ENCODE measurements at regions not wholly inside any gene's neighbourhood (a gene's known extent, or its start where the extent isn't known, plus 50 kb on each side); places are given as distances from the start of the nearest gene placed in this dataset.
"Not testable (repeated sequence)": the region's sequence is repeated elsewhere in the genome, so short reads cannot be mapped to it uniquely, and the experiment has no call there.

DNA sequence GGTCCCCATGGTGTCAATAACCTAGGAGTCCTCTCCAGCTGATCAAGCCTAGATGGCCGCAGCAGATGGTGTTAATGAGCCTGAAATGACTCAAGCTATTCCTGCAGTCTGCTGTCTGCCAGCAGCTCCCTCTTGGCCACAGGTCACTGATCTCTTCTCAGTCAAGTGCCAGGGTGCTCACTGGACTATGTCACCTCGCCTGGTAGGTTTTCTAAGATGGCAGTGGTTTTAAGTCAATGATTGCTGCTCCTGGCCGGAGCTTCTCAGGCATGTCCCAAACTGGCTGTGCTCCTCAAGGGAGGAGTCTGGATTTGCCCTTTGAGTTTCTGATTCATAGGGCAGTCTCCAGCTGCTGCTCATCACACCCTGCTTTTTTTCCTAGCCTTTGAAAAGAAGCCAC lies 58.6 kb upstream of the SHISA6 start:
- Histone ChIP-seq H3K4me3 (ENCODE audit: low read length) (no peak overlapping the region), H3K4me1 (ENCODE audit: insufficient read depth, low read length) (no peaks in the 10 kb centered on the region), H3K36me3 (ENCODE audit: insufficient read depth, low read depth, low read length) (no peaks in the 10 kb centered on the region)

DNA sequence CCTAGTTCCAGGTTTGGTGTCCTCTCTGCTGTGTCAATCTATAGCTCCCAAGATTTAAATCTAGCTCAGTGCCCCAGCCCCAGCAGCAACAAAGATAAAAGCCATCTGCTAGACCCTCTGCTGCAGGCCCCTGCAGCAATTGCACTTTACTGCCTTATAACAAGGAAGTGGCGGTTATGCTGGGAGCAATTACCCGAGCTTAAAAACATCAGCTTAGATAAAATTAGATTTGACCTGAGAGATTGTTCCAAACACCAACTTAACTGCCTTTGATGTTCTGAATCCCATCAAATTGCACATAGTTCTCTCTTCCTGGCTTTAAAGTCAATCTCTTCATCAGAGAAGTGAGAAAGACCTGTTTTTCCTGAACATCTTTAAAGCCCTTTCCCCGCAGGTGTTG lies 62.4 kb upstream of the SHISA6 start:
- H3K36me3 ChIP-seq (ENCODE audit: insufficient read depth, low read depth, low read length), result no peaks in the 10 kb centered on the region
- no peak overlapping the region for H3K9ac ChIP-seq (ENCODE audit: low read depth, low read length)
- no peaks in the 10 kb centered on the region for H3K9me3 ChIP-seq (ENCODE audit: insufficient read depth, low read depth, low read length)
- no peaks in the 10 kb centered on the region for H3K27me3 ChIP-seq (ENCODE audit: insufficient read depth, low read length)
- no peak overlapping the region for H3K27ac ChIP-seq (ENCODE audit: low read length)
- H3K4me1 ChIP-seq (ENCODE audit: insufficient read depth, low read length), result 0 out of 2 replicates have a peak, but pooled peaks cover 3% of the 10 kb centered on the region
- no peak overlapping the region for H3K4me3 ChIP-seq (ENCODE audit: low read length)

More for the DNA sequence above, 58.6 kb upstream of the SHISA6 start:
- H3K27me3 ChIP-seq (ENCODE audit: insufficient read depth, low read length), result no peaks in the 10 kb centered on the region
- H3K9ac ChIP-seq (ENCODE audit: low read depth, low read length), result no peak overlapping the region
- H3K27ac ChIP-seq (ENCODE audit: low read length), result no peak overlapping the region
- no peaks in the 10 kb centered on the region for H3K9me3 ChIP-seq (ENCODE audit: insufficient read depth, low read depth, low read length)

DNA sequence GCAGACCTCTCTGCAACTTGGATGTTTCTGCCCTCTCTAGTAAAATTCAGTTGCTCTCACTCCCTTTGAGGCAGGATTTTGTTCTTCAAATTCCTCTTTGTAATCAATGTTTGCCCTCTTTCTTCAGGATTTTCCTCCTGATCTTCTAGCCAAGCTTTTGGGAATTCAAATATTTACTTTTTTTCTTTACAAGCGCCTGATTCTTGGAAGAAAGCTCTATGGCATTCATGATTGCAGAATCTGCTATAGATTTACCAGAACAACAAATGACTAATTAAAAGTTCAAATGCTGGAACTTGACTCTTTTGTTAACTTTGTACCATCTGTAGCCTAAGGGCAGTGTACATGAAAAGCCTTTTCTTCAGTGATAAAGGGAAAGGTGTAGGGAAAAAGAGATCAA lies 63.7 kb upstream of the SHISA6 start:
- Histone ChIP-seq H3K27ac (ENCODE audit: low read length) (no peak overlapping the region), H3K9ac (ENCODE audit: low read depth, low read length) (no peak overlapping the region), H3K4me3 (ENCODE audit: low read length) (no peak overlapping the region), H3K27me3 (ENCODE audit: insufficient read depth, low read length) (no peaks in the 10 kb centered on the region), H3K9me3 (ENCODE audit: insufficient read depth, low read depth, low read length) (no peaks in the 10 kb centered on the region), H3K36me3 (ENCODE audit: insufficient read depth, low read depth, low read length) (no peaks in the 10 kb centered on the region), H3K4me1 (ENCODE audit: insufficient read depth, low read length) (0 out of 2 replicates have a peak, but pooled peaks cover 3% of the 10 kb centered on the region)

DNA sequence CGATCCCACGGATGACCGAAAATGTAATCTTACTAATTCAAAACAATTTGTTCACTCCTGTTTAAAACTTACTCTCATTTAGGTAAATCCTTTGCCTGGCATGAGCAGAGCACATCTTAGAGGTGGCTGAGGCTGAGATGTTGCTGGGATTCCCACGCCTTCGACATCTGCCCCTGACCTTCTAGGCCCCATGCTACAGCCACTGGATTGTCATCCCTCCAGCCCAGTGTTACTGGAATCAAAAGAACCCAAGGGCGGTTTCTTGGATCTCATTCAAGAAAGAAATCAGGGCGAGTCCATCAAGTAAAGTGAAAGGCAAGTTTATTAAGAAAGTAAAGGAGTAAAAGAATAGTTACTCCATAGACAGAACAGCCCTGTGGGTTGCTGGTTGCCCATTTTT lies 64.5 kb upstream of the SHISA6 start:
- no peak overlapping the region for H3K9ac ChIP-seq (ENCODE audit: low read depth, low read length)
- H3K27me3 ChIP-seq (ENCODE audit: insufficient read depth, low read length), result no peaks in the 10 kb centered on the region
- H3K4me3 ChIP-seq (ENCODE audit: low read length), result no peak overlapping the region
- no peaks in the 10 kb centered on the region for H3K36me3 ChIP-seq (ENCODE audit: insufficient read depth, low read depth, low read length)
- H3K9me3 ChIP-seq (ENCODE audit: insufficient read depth, low read depth, low read length), result no peaks in the 10 kb centered on the region
- H3K4me1 ChIP-seq (ENCODE audit: insufficient read depth, low read length), result 0 out of 2 replicates have a peak, but pooled peaks cover 3% of the 10 kb centered on the region
- no peak overlapping the region for H3K27ac ChIP-seq (ENCODE audit: low read length)

DNA sequence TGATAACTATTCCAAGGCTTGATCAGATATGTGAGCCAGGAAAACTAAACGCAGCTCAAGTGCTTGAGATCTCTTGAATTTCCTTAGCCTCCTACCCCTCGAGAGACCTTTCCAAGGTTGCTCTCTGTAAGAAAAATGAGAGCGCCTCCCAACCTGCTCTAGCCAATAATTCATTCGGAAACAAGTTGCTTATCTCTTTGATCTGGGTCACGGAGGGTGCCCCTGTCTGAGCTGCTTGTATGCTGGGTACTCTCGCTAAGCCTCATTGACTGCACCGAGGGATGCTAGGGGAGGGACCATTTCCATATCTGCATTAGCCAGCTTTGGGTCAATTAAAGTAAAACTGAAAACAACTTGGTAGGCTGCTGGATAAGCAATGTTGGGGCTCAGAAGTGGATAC lies 70.1 kb upstream of the SHISA6 start:
- H3K4me3 ChIP-seq (ENCODE audit: low read length), result no peak overlapping the region
- H3K9ac ChIP-seq (ENCODE audit: low read depth, low read length), result no peak overlapping the region
- no peak overlapping the region for H3K27ac ChIP-seq (ENCODE audit: low read length)
- no peaks in the 10 kb centered on the region for H3K36me3 ChIP-seq (ENCODE audit: insufficient read depth, low read depth, low read length)
- H3K9me3 ChIP-seq (ENCODE audit: insufficient read depth, low read depth, low read length), result no peaks in the 10 kb centered on the region
- H3K4me1 ChIP-seq (ENCODE audit: insufficient read depth, low read length), result 0 out of 2 replicates have a peak, but pooled peaks cover 3% of the 10 kb centered on the region
- no peaks in the 10 kb centered on the region for H3K27me3 ChIP-seq (ENCODE audit: insufficient read depth, low read length)

DNA sequence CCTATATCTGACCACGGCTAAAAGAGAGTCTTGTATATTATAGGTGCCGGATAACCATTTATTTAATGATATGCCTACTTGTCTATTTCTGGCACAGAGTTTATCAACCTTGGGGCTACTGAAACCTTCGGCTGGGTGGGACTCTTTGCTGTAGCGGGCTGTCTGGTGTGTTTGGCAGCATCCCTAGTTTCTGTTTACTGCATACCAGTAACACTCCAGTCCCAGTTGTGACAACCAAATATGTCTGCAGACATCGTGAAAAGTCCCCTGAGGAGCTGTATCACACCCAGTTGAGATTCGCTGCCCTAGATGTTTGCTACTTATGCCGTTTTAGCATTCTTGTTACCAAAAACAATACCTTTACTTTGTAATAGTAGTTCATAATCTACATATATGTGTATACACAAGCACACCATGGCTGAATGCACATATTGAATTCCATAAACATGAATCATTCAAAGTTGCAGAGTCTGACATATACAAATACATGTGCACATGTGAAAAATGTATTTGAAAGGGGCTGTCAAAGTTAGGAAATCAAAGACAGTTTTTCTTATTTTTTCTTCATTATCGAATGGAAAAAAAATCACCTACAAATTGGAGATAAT lies 89.1 kb upstream of the SHISA6 start:
- no peak overlapping the region for H3K9ac ChIP-seq (ENCODE audit: low read depth, low read length)
- H3K27me3 ChIP-seq (ENCODE audit: insufficient read depth, low read length), result no peaks in the 10 kb centered on the region
- H3K4me1 ChIP-seq (ENCODE audit: insufficient read depth, low read length), result no peaks in the 10 kb centered on the region; the same call in 1 of the 2 replicates
- no peak overlapping the region for H3K27ac ChIP-seq (ENCODE audit: low read length)
- no peaks in the 10 kb centered on the region for H3K9me3 ChIP-seq (ENCODE audit: insufficient read depth, low read depth, low read length)
- no peak overlapping the region for H3K4me3 ChIP-seq (ENCODE audit: low read length)
- H3K36me3 ChIP-seq (ENCODE audit: insufficient read depth, low read depth, low read length), result no peaks in the 10 kb centered on the region

DNA sequence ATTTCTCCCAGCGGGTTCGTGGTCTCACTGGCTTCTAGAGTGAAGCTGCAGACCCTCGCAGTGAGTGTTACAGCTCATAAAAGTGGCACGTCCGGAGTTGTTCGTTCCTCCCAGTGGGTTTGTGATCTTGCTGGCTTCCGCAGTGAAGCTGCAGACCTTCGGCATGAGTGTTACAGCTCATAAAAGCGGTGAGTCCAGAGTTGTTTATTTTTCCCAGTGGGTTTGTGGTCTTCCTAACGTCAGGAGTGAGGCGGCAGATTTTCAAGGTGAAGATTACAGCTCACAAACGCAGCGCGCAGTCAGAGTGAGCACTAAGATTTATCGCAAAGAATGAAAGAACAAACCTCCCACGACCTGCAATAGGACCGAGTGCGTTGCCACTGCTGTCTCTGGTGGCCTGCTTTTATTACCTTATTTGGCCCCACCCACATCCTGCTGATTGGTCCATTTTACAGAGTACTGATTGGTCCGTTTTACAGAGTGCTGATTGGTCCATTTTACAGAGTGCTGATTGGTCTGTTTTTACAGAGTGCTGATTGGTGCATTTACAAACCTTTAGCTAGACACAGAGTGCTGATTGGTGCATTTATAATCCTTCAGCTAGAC lies 90.0 kb upstream of the SHISA6 start:
- not testable (repeated sequence) for H3K4me1 ChIP-seq (ENCODE audit: insufficient read depth, low read length); H3K9ac ChIP-seq (ENCODE audit: low read depth, low read length); H3K36me3 ChIP-seq (ENCODE audit: insufficient read depth, low read depth, low read length); H3K27me3 ChIP-seq (ENCODE audit: insufficient read depth, low read length); H3K4me3 ChIP-seq (ENCODE audit: low read length); H3K9me3 ChIP-seq (ENCODE audit: insufficient read depth, low read depth, low read length); H3K27ac ChIP-seq (ENCODE audit: low read length)

DNA sequence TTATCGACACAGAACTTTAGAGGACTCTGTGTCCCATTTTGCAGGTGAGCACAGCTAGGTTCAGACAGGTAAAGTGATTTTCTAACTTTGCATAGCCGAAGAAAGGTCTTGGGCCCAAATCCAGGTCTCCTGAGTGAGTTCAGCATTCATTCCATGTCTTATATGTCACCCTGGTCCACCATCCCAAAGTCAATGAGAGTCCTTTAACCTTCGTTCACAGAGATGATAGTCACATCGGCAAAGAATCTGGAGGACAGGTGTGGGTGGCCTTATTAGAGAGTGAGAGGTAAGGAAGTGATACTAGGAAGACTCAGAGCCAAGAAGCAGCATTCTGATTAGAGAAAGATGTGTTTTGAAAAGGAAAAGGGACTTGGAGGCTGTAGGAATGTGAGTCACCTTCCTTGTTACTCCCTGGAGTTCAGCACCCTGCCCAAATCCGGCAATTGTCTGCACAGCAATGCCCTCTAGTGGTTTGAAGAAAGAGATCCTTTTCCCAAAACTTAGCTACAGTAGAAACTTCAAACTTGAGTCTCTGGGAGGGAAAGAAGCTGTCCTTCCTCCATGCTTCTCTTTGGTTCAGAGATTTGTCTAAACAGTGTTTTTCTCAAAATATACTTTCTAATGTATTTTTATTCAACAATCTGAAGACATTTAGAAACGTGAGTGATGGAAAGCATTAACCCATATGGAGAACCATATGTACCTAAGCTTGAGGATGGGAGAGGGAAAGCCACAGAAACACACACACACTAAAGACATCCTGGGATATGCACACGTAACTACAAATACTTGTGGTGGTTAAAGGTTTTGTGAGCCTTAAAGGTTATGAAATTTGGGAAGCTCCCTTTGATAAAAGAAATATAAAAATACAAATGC lies 96.4 kb upstream of the SHISA6 start:
- no peaks in the 10 kb centered on the region for H3K27me3 ChIP-seq (ENCODE audit: insufficient read depth, low read length)
- H3K9me3 ChIP-seq (ENCODE audit: insufficient read depth, low read depth, low read length), result no peaks in the 10 kb centered on the region
- no peaks in the 10 kb centered on the region for H3K36me3 ChIP-seq (ENCODE audit: insufficient read depth, low read depth, low read length)
- H3K27ac ChIP-seq (ENCODE audit: low read length), result no peak overlapping the region
- no peak overlapping the region for H3K9ac ChIP-seq (ENCODE audit: low read depth, low read length)
- no peaks in the 10 kb centered on the region for H3K4me1 ChIP-seq (ENCODE audit: insufficient read depth, low read length)
- H3K4me3 ChIP-seq (ENCODE audit: low read length), result no peak overlapping the region

DNA sequence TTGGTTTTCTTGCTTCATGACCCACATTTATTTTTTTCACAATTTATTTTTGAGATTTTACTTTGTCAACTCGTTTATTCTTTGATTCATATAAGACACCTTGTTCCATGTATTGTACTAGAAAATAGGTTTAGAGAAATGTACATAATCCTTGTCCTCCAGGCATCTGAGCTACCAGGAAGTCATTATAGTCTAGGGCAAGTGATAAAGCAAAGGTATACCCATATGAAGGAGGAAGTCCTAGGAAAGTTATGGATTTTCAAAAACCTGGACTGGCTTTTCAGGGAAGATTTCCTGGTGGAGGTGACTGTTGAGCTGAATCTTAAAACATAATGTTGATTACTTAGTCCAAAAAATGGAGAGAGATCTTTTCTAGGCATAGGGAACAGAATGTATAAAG lies 98.8 kb upstream of the SHISA6 start:
- no peaks in the 10 kb centered on the region for H3K9me3 ChIP-seq (ENCODE audit: insufficient read depth, low read depth, low read length)
- no peaks in the 10 kb centered on the region for H3K36me3 ChIP-seq (ENCODE audit: insufficient read depth, low read depth, low read length)
- no peaks in the 10 kb centered on the region for H3K4me1 ChIP-seq (ENCODE audit: insufficient read depth, low read length)
- H3K4me3 ChIP-seq (ENCODE audit: low read length), result no peak overlapping the region
- H3K27me3 ChIP-seq (ENCODE audit: insufficient read depth, low read length), result no peaks in the 10 kb centered on the region
- H3K9ac ChIP-seq (ENCODE audit: low read depth, low read length), result no peak overlapping the region
- no peak overlapping the region for H3K27ac ChIP-seq (ENCODE audit: low read length)

DNA sequence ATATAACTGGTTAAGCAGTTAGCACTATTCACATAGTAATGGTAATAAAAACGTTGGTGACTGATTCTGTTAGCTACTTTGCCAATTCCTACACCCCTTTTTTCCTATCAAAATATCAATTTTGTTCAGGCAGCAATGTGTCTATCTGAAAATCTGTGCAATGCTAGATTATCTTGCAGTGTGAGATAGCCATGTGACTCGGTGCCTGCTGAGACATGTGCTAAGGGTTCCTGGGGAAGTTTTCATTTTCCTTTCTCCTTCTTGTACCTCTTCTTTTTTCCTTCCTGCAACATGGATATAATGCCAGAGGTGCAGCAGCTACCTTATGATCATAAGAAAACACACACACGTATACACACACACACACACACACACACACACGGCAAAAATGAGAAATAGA lies 100.5 kb upstream of the SHISA6 start:
- Histone ChIP-seq H3K9ac (ENCODE audit: low read depth, low read length) (no peak overlapping the region), H3K27ac (ENCODE audit: low read length) (no peak overlapping the region), H3K36me3 (ENCODE audit: insufficient read depth, low read depth, low read length) (no peaks in the 10 kb centered on the region), H3K27me3 (ENCODE audit: insufficient read depth, low read length) (no peaks in the 10 kb centered on the region), H3K4me3 (ENCODE audit: low read length) (no peak overlapping the region), H3K9me3 (ENCODE audit: insufficient read depth, low read depth, low read length) (no peaks in the 10 kb centered on the region), H3K4me1 (ENCODE audit: insufficient read depth, low read length) (no peaks in the 10 kb centered on the region)

DNA sequence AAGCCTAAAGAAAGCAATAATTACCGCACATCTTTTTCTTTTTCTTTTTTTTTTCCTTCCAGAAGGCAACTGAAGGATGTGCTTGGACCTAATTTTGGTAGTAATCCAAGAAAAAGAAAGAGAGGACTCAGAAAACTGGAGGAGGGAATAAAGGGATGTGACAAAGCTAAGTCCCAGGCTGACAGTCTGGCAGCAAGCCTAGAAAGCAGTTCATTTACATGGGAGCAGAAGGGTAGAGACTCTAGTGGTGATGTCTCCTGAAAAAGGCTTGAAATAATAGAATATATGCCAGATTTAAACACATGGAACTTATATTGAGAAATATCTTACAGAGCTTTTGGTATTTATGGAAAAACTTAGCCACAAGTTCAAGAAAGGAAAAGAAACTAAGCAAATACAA lies 101.0 kb upstream of the SHISA6 start:
- Histone ChIP-seq H3K27ac (ENCODE audit: low read length) (no peak overlapping the region), H3K4me1 (ENCODE audit: insufficient read depth, low read length) (no peaks in the 10 kb centered on the region), H3K36me3 (ENCODE audit: insufficient read depth, low read depth, low read length) (no peaks in the 10 kb centered on the region), H3K9me3 (ENCODE audit: insufficient read depth, low read depth, low read length) (no peaks in the 10 kb centered on the region), H3K4me3 (ENCODE audit: low read length) (no peak overlapping the region), H3K9ac (ENCODE audit: low read depth, low read length) (no peak overlapping the region), H3K27me3 (ENCODE audit: insufficient read depth, low read length) (no peaks in the 10 kb centered on the region)

DNA sequence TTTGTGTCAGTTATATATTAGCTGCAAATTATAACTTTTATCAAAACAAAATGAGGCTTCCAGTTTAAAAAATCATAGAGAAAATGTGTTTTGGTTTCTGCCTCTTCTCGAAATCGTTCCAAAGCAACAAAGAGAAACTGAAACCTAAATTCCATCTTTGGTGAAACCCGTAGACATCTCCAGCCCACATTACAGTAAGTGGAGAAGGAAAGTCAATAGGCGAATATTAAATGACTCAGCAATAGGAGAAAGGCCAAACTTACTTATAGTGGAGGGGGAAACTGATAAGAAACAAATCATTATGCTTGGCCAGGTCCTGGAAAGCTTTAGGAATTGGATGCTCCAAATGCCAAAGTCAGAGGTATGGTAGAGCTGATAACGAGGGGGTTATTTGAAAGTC lies 103.0 kb upstream of the SHISA6 start:
- no peaks in the 10 kb centered on the region for H3K9me3 ChIP-seq (ENCODE audit: insufficient read depth, low read depth, low read length)
- H3K27me3 ChIP-seq (ENCODE audit: insufficient read depth, low read length), result no peaks in the 10 kb centered on the region
- H3K4me3 ChIP-seq (ENCODE audit: low read length), result no peak overlapping the region
- H3K27ac ChIP-seq (ENCODE audit: low read length), result no peak overlapping the region
- no peaks in the 10 kb centered on the region for H3K4me1 ChIP-seq (ENCODE audit: insufficient read depth, low read length)
- H3K36me3 ChIP-seq (ENCODE audit: insufficient read depth, low read depth, low read length), result no peaks in the 10 kb centered on the region
- H3K9ac ChIP-seq (ENCODE audit: low read depth, low read length), result no peak overlapping the region

Measured in iPS-20b (cell line).